Panc1 (cell line): ENCODE measurements at regions not wholly inside any gene's neighbourhood (a gene's known extent, or its start where the extent isn't known, plus 50 kb on each side); places are given as distances from the start of the nearest gene placed in this dataset.

Experiments
- ATAC-seq: fragments of 200-7000 bp; cut with Tn5 transposase; 2 replicates; pipeline ENCODE4 v1.9.1; 2020; ENCODE audit warnings: mild to moderate bottlenecking, moderate library complexity
- BruUV-seq: library from RNA; stranded (reverse); fragments of 400-500 nt; replicated peaks from 2 replicates; lab custom pipeline; 2021; lab: Mats Ljungman, UMichigan
- CTCF ChIA-PET: fragments of 300-600 bp; sonication (Branson Sonifier 250); formaldehyde crosslinking; loops from one replicate; lab custom pipeline; 2022; ENCODE audit warnings: antibody characterized with exemption; lab: Charles Lee
- POLR2A ChIA-PET: fragments of 300-600 bp; sonication (Branson Sonifier 250); formaldehyde crosslinking; loops from one replicate; lab custom pipeline; 2022; ENCODE audit warnings: antibody characterized with exemption; lab: Charles Lee
- DNase-seq: peaks from one replicate; pipeline ENCODE4 v3.0.0-alpha.2; 2010; ENCODE audit warnings: low read depth, low spot score
- H3K27ac ChIP-seq: 2 replicates; pipeline ENCODE4 v1.5.1; 2011; ENCODE audit warnings: mild to moderate bottlenecking, low read length, inconsistent platforms
- H3K27me3 ChIP-seq: fragments of 200-500 bp; sonication (Bioruptor generic); 2 replicates; pipeline ENCODE4 v1.6.0; 2014; ENCODE audit warnings: low read length, inconsistent platforms; ENCODE audit not compliant: control insufficient read depth, insufficient read depth
- H3K36me3 ChIP-seq: fragments of 200-500 bp; sonication (Bioruptor generic); 2 replicates; pipeline ENCODE4 v1.5.1; 2014; ENCODE audit warnings: inconsistent platforms, mild to moderate bottlenecking, low read length, moderate library complexity; ENCODE audit not compliant: control insufficient read depth, insufficient read depth
- H3K4me1 ChIP-seq: 2 replicates; pipeline ENCODE4 v1.5.1; 2011; ENCODE audit warnings: inconsistent platforms, mild to moderate bottlenecking, low read length, moderate library complexity; ENCODE audit not compliant: control insufficient read depth, insufficient read depth
- H3K4me3 ChIP-seq, 2 experiments: 2 replicates each; pipeline ENCODE4 v1.5.1; 2011 to 2012; ENCODE audit warnings: low read depth in 2 of 2, low read length in 2 of 2, mild to moderate bottlenecking in 2 of 2, inconsistent platforms in 1 of 2, moderate library complexity in 1 of 2
- H3K9me3 ChIP-seq: fragments of 200-500 bp; sonication (Bioruptor generic); 2 replicates; pipeline ENCODE4 v1.5.1; 2014; ENCODE audit warnings: low read depth, mild to moderate bottlenecking, inconsistent platforms, low read length, moderate library complexity; ENCODE audit not compliant: control insufficient read depth, insufficient read depth
- CTCF ChIP-seq: fragments of 450-650 bp; IDR thresholded peaks from 2 replicates; pipeline ENCODE4 v1.5.1; 2017; ENCODE audit warnings: mild to moderate bottlenecking
- POLR2AphosphoS5 ChIP-seq: IDR thresholded peaks from 2 replicates; pipeline ENCODE4 v1.6.1; 2012; ENCODE audit warnings: mild to moderate bottlenecking, low read depth, low read length, moderate library complexity
- REST ChIP-seq, 2 experiments: IDR thresholded peaks; 2 replicates each; pipeline ENCODE4 v1.6.1; 2011 to 2012; ENCODE audit warnings: low read depth in 2 of 2, control low read depth in 1 of 2, low read length in 1 of 2, mild to moderate bottlenecking in 1 of 2, moderate library complexity in 1 of 2; ENCODE audit not compliant: insufficient read depth in 1 of 2
- SIN3A ChIP-seq: IDR thresholded peaks from 2 replicates; pipeline ENCODE4 v1.6.1; 2012; ENCODE audit warnings: low read depth, mild to moderate bottlenecking, low read length, moderate library complexity, borderline replicate concordance; ENCODE audit not compliant: insufficient read depth
- TCF7L2 ChIP-seq: IDR thresholded peaks from 2 replicates; pipeline ENCODE4 v1.6.1; 2011; ENCODE audit warnings: mild to moderate bottlenecking, low read depth, low read length, inconsistent platforms
- in situ Hi-C: cut with HindIII; loops from 2 replicates; pipeline ENCODE4 v1.10.0; 2016; ENCODE audit warnings: low sequenced_read_pairs, low pct_unique_long_range_greater_than_20kb
- intact Hi-C: fragments of 100-400 bp; cut with micrococcal nuclease; formaldehyde crosslinking; loops from one replicate; pipeline ENCODE4 v1.10.0; 2022; ENCODE audit not compliant: unreplicated experiment

GRCh38 chr7:85947767-85948166, 695.9 kb upstream of the GRM3 start:
- Histone ChIP-seq H3K4me3 (no peak overlapping the region), H3K27ac (no peak overlapping the region), H3K27me3 (no peaks in the 10 kb centered on the region), H3K9me3 (0 out of 2 replicates have a peak, but pooled peaks cover 3% of the 10 kb centered on the region), H3K36me3 (no peaks in the 10 kb centered on the region), H3K4me1 (no peaks in the 10 kb centered on the region)
- ChIA-PET POLR2A (no interaction called here), CTCF (no interaction called here)
- BruUV-seq, result no TSS peak
- TF ChIP-seq CTCF (no peak), SIN3A (no peak), POLR2AphosphoS5 (no peak), REST (IDR thresholded peaks at IDR 0.05; ENCODE audit: insufficient read depth in 1 of 2, low read depth in 2 of 2, low read length in 1 of 2) (no peak), TCF7L2 (no peak)
- no peak for DNase-seq
- no peak for ATAC-seq
- intact Hi-C loops (no loop called here), in situ Hi-C loops (no loop called here)

- no peaks in the 10 kb centered on the region for H3K36me3 ChIP-seq
- in situ Hi-C loops, result no loop called here
- ATAC-seq, result no peak
- no peaks in the 10 kb centered on the region for H3K27me3 ChIP-seq
- no peaks in the 10 kb centered on the region for H3K4me1 ChIP-seq
- no TSS peak for BruUV-seq
- CTCF ChIA-PET, result no interaction called here
- no peak overlapping the region for H3K4me3 ChIP-seq
- POLR2A ChIA-PET, result no interaction called here
- H3K9me3 ChIP-seq, result peaks cover 3% of the 10 kb centered on the region; the same call in 1 of the 2 replicates
- H3K27ac ChIP-seq, result no peak overlapping the region
- no peak for DNase-seq
- TF ChIP-seq POLR2AphosphoS5 (no peak), CTCF (no peak), SIN3A (no peak), REST (IDR thresholded peaks at IDR 0.05; ENCODE audit: insufficient read depth in 1 of 2, low read depth in 2 of 2, low read length in 1 of 2) (no peak), TCF7L2 (no peak)
- intact Hi-C loops, result no loop called here
These were observed 702.9 kb upstream of the GRM3 start for GRCh38 chr7:85940798-85941197.
